ENCODE measurements at regions not wholly inside any gene's neighbourhood (a gene's known extent, or its start where the extent isn't known, plus 50 kb on each side); places are given as distances from the start of the nearest gene placed in this dataset.
"Not testable (repeated sequence)": the region's sequence is repeated elsewhere in the genome, so short reads cannot be mapped to it uniquely, and the experiment has no call there.

DNA sequence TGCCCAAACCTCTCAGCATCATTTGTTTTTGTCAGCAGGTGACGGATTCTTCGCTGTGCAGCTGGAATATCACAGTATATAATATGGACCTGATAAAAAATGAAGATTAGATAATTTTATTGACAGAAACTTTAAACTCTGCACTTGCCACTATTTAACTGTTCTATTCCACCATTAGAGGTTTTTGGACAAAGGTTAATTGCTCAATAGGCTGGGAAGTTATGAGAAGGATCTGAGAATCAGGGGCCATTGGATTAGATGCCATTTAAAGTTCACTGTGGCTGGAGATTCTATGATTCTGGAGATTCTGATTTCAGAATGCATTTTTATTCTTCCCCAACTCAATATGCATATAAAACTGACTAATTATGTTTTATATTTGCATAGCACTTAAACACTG lies 59.8 kb upstream of the ANXA1 start:
- Mint-ChIP-seq H3K36me3 (ENCODE audit: low read depth) (no peaks in the 10 kb centered on the region), H3K4me1 (no peaks in the 10 kb centered on the region), H3K27me3 (ENCODE audit: insufficient read depth) (no peaks in the 10 kb centered on the region), H3K27ac (no peak overlapping the region), H3K9me3 (no peaks in the 10 kb centered on the region), H3K4me3 (no peak overlapping the region)
- H3K27me3 ChIP-seq (ENCODE audit: control insufficient read depth, insufficient read depth, low read length, poor library complexity, severe bottlenecking), result no peaks in the 10 kb centered on the region
- H3K9me3 ChIP-seq (ENCODE audit: control insufficient read depth, low read length), result no peaks in the 10 kb centered on the region
- no peaks in the 10 kb centered on the region for H3K4me1 ChIP-seq (ENCODE audit: control insufficient read depth, insufficient read depth, low read length)
- no peak overlapping the region for H3K4me3 ChIP-seq (ENCODE audit: low read length)
- H3K36me3 ChIP-seq (ENCODE audit: control insufficient read depth, insufficient read depth, low read length), result no peaks in the 10 kb centered on the region
- DNase-seq, result no peak
- no peak overlapping the region for H3K27ac ChIP-seq (ENCODE audit: low read depth, low read length)
- WGBS, 2 experiments (ENCODE audit: insufficient coverage in 1 of 2, insufficient read length in 1 of 2), result 100% methylated on average over 2 of the region's 2 CpGs; no CpG with 5 or more reads in 1 of the 2 experiments
- TF ChIP-seq, protein P1, sequence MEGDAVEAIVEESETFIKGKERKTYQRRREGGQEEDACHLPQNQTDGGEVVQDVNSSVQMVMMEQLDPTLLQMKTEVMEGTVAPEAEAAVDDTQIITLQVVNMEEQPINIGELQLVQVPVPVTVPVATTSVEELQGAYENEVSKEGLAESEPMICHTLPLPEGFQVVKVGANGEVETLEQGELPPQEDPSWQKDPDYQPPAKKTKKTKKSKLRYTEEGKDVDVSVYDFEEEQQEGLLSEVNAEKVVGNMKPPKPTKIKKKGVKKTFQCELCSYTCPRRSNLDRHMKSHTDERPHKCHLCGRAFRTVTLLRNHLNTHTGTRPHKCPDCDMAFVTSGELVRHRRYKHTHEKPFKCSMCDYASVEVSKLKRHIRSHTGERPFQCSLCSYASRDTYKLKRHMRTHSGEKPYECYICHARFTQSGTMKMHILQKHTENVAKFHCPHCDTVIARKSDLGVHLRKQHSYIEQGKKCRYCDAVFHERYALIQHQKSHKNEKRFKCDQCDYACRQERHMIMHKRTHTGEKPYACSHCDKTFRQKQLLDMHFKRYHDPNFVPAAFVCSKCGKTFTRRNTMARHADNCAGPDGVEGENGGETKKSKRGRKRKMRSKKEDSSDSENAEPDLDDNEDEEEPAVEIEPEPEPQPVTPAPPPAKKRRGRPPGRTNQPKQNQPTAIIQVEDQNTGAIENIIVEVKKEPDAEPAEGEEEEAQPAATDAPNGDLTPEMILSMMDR (conservative IDR thresholded peaks at IDR 0.05), result no peak
- H3K9ac ChIP-seq (ENCODE audit: extremely low read depth, low read length, poor library complexity, severe bottlenecking), result no peak overlapping the region

DNA sequence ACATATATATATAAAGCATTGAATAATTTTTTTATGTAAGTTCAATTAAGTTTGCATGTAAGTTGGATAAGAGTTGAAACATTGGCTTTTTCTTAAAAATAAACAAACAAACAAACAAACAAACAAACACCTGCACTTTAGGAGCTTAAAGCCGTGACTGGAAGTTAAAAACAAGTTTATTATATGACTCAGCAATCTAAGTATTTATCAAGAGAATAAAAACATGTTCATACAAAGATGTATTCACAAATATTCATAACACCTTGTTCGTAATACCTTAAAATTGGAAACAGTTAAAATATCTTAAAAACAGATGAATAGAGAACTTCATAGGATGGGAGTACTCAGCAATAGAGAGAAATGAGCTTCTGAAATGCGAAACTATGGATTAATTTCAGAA lies 61.5 kb upstream of the ANXA1 start:
- 61% methylated on average over 3 of the region's 3 CpGs; no CpG with 5 or more reads in 1 of the 2 experiments for WGBS, 2 experiments (ENCODE audit: insufficient coverage in 1 of 2, insufficient read length in 1 of 2)
- Histone ChIP-seq H3K4me1 (ENCODE audit: control insufficient read depth, insufficient read depth, low read length) (no peaks in the 10 kb centered on the region), H3K27ac (ENCODE audit: low read depth, low read length) (no peak overlapping the region), H3K4me3 (ENCODE audit: low read length) (no peak overlapping the region), H3K9me3 (ENCODE audit: control insufficient read depth, low read length) (no peaks in the 10 kb centered on the region), H3K36me3 (ENCODE audit: control insufficient read depth, insufficient read depth, low read length) (no peaks in the 10 kb centered on the region), H3K9ac (ENCODE audit: extremely low read depth, low read length, poor library complexity, severe bottlenecking) (no peak overlapping the region), H3K27me3 (ENCODE audit: control insufficient read depth, insufficient read depth, low read length, poor library complexity, severe bottlenecking) (no peaks in the 10 kb centered on the region)
- no peak overlapping the region for H3K27ac Mint-ChIP-seq
- no peaks in the 10 kb centered on the region for H3K27me3 Mint-ChIP-seq (ENCODE audit: insufficient read depth)
- TF ChIP-seq, protein P1 (conservative IDR thresholded peaks at IDR 0.05), result no peak
- H3K36me3 Mint-ChIP-seq (ENCODE audit: low read depth), result no peaks in the 10 kb centered on the region
- no peaks in the 10 kb centered on the region for H3K4me1 Mint-ChIP-seq
- H3K9me3 Mint-ChIP-seq, result no peaks in the 10 kb centered on the region
- no peak overlapping the region for H3K4me3 Mint-ChIP-seq
- DNase-seq, result no peak

DNA sequence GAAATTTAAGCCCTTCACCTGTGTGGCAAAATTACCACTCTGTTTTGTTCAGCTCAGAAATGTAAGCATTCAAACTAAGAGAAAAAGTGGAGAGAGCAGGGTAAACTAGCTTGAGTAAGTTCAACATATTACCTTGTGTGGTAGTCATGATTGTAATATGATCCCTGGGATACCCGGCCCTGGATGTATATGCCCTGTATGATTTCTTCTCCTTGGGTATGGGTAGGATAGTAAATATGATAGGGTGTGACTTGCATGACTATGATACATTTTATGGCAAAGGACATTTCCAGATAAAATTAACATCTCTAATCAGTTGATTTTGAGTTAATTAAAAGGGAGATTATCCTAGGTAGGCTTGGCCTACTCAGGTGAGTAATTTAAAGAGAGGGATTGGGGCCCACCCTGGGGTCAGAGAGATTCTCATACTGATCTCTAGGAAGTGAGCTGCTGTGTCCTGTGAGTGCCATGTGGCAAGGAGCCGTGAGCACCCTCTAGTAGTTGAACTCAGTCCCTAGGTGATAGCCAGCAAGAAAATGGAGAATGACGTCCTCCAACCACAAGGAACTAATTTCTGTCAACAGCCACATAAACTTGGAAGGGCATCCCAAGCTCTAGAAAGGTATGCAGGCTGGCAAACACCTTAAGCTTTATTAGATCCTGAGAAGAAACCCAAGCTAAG lies 62.2 kb upstream of the ANXA1 start:
- no peak for DNase-seq
- H3K4me3 ChIP-seq (ENCODE audit: low read length), result no peak overlapping the region
- H3K27ac ChIP-seq (ENCODE audit: low read depth, low read length), result no peak overlapping the region
- H3K4me1 ChIP-seq (ENCODE audit: control insufficient read depth, insufficient read depth, low read length), result no peaks in the 10 kb centered on the region
- H3K9ac ChIP-seq (ENCODE audit: extremely low read depth, low read length, poor library complexity, severe bottlenecking), result no peak overlapping the region
- no peaks in the 10 kb centered on the region for H3K36me3 ChIP-seq (ENCODE audit: control insufficient read depth, insufficient read depth, low read length)
- Mint-ChIP-seq H3K27me3 (ENCODE audit: insufficient read depth) (no peaks in the 10 kb centered on the region), H3K27ac (no peak overlapping the region), H3K4me3 (no peak overlapping the region), H3K9me3 (no peaks in the 10 kb centered on the region), H3K36me3 (ENCODE audit: low read depth) (no peaks in the 10 kb centered on the region), H3K4me1 (no peaks in the 10 kb centered on the region)
- 91 to 100% methylated on average over 1 to 3 of the region's 3 CpGs for WGBS, 2 experiments (ENCODE audit: insufficient coverage in 1 of 2, insufficient read length in 1 of 2)
- no peaks in the 10 kb centered on the region for H3K9me3 ChIP-seq (ENCODE audit: control insufficient read depth, low read length)
- TF ChIP-seq, protein P1 (conservative IDR thresholded peaks at IDR 0.05), result no peak
- no peaks in the 10 kb centered on the region for H3K27me3 ChIP-seq (ENCODE audit: control insufficient read depth, insufficient read depth, low read length, poor library complexity, severe bottlenecking)

DNA sequence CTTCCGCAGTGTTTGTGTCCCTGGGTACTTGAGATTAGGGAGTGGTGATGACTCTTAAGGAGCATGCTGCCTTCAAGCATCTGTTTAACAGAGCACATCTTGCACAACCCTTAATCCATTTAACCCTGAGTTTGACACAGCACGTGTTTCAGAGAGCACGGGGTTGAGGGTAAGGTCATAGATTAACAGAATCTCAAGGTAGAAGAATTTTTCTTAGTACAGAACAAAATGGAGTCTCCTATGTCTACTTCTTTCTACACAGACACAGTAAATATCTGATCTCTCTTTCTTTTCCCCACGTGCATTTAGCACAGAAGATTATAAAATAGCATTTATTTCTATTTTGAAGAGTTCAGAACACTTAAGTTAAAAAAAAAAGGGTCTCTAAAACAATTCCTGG lies 63.8 kb upstream of the ANXA1 start:
- H3K27me3 Mint-ChIP-seq (ENCODE audit: insufficient read depth); H3K27ac Mint-ChIP-seq; H3K36me3 Mint-ChIP-seq (ENCODE audit: low read depth); H3K27ac ChIP-seq (ENCODE audit: low read depth, low read length); H3K9me3 ChIP-seq (ENCODE audit: control insufficient read depth, low read length); H3K4me3 Mint-ChIP-seq; H3K4me1 Mint-ChIP-seq; H3K4me3 ChIP-seq (ENCODE audit: low read length); H3K9ac ChIP-seq (ENCODE audit: extremely low read depth, low read length, poor library complexity, severe bottlenecking); H3K4me1 ChIP-seq (ENCODE audit: control insufficient read depth, insufficient read depth, low read length); DNase-seq; H3K27me3 ChIP-seq (ENCODE audit: control insufficient read depth, insufficient read depth, low read length, poor library complexity, severe bottlenecking); H3K9me3 Mint-ChIP-seq; H3K36me3 ChIP-seq (ENCODE audit: control insufficient read depth, insufficient read depth, low read length): not testable (repeated sequence)
- WGBS, 2 experiments (ENCODE audit: insufficient coverage in 1 of 2, insufficient read length in 1 of 2), result 100% methylated on average over 2 of the region's 4 CpGs; no CpG with 5 or more reads in 1 of the 2 experiments

Data from endodermal cell (in vitro differentiated cells).